ENCODE measurements at regions not wholly inside any gene's neighbourhood (a gene's known extent, or its start where the extent isn't known, plus 50 kb on each side); places are given as distances from the start of the nearest gene placed in this dataset.

DNA sequence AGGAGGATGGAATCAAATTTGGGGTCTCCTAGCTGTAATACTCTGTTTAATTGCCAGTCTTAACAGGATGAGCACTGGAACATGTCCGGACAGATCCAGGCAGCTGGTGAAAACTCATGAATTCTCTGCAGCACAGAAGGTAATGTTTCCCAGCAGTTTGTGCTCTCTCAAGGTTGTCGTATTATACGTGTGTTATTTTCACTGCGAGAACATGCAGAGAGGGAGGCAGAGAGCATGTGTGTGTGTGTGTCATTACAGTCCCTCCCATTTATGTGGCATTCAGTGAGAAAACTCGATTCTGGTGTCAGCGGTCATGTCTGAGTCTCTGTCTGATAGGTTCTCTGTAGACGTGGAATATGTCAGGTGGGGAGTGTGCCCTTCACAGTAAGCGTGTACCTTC lies 150.2 kb upstream of the POU3F3 start:
- TF ChIP-seq CTCF (IDR thresholded peaks at IDR 0.05) (no peak), POLR2AphosphoS5 (IDR thresholded peaks at IDR 0.05) (no peak)
